ENCODE measurements at regions not wholly inside any gene's neighbourhood (a gene's known extent, or its start where the extent isn't known, plus 50 kb on each side); places are given as distances from the start of the nearest gene placed in this dataset.

DNA sequence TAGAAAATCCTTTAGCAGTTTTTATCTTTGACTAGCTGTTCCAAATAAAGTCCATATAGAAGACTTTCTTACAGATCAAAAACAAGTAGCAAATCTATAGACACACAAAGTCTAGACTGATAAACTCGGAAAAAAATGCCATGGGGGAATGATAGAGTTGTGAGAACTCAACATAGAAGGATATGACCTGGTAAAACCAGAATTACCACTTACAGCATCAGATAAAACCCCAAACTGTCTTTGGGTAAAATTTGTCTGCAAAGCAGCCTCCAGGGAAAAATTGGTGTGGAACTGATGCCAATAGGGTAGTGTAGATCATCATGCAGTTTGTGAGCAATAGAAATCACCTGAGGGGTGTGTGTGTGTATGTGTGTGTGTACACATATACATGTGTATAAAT is 579.1 kb downstream of the SPOCK3 start:
- no peaks in the 10 kb centered on the region for H3K27me3 Mint-ChIP-seq (ENCODE audit: insufficient read depth)
- no peaks in the 10 kb centered on the region for H3K4me1 Mint-ChIP-seq (ENCODE audit: low read depth)
- H3K9me3 Mint-ChIP-seq = no peaks in the 10 kb centered on the region
- no peak overlapping the region for H3K4me3 Mint-ChIP-seq
- no peak overlapping the region for H3K27ac Mint-ChIP-seq
- H3K36me3 Mint-ChIP-seq (ENCODE audit: low read depth) = no peaks in the 10 kb centered on the region
- intact Hi-C loops (cut with micrococcal nuclease) = no loop called here
- no peak for DNase-seq (ENCODE audit: low spot score)

DNA sequence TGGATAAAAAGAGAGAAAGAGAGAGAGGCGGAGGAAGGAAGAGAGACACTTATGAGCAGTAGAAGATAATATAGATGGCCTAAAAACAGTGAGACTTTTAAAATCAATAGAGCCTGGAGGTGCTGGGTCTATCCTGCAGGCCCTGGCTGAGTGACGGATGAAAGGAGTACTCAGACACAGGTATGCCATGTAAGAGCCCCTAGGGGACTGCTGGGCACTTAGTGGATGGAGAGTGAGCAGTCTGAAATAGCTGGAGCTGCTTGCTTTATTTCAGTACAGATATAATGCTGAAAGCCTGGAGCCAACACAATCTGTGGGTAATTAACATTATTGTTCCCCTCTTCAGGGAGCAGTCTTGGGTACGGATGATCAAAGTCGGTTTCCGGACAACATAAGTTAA is 578.6 kb downstream of the SPOCK3 start:
- H3K4me3 Mint-ChIP-seq = no peak overlapping the region

GRCh38 chr4:166657261-166657660 is 577.0 kb downstream of the SPOCK3 start:
- Mint-ChIP-seq H3K4me1 (ENCODE audit: low read depth) (no peaks in the 10 kb centered on the region), H3K27ac (no peak overlapping the region), H3K4me3 (no peak overlapping the region), H3K27me3 (ENCODE audit: insufficient read depth) (no peaks in the 10 kb centered on the region), H3K9me3 (no peaks in the 10 kb centered on the region), H3K36me3 (ENCODE audit: low read depth) (no peaks in the 10 kb centered on the region)
- intact Hi-C loops (cut with micrococcal nuclease) = no loop called here
- DNase-seq (ENCODE audit: low spot score) = no peak

More for the DNA sequence above, 578.6 kb downstream of the SPOCK3 start:
- no peaks in the 10 kb centered on the region for H3K27me3 Mint-ChIP-seq (ENCODE audit: insufficient read depth)
- intact Hi-C loops (cut with micrococcal nuclease) = no loop called here
- DNase-seq (ENCODE audit: low spot score) = no peak
- H3K36me3 Mint-ChIP-seq (ENCODE audit: low read depth) = no peaks in the 10 kb centered on the region
- H3K27ac Mint-ChIP-seq = no peak overlapping the region
- no peaks in the 10 kb centered on the region for H3K9me3 Mint-ChIP-seq
- H3K4me1 Mint-ChIP-seq (ENCODE audit: low read depth) = no peaks in the 10 kb centered on the region

DNA sequence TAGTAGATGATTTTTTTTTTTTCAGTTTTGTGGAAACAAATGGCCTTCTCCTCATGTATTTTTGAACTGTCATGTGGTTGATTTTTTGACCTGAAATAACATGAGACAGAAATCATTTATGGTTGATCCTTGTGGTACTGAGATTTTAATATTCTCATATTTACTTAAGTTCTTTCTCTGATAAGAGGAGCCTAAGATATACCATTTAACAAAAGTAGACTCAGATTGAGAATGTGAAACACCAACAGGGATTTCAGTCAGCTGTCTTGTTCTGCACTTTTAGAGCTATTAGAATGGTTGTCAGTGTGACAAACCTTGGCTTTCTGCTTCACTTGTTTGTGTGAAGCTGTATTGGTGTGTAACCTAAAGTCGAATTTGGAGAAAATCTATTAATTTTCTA is 575.7 kb downstream of the SPOCK3 start:
- Mint-ChIP-seq H3K4me1 (ENCODE audit: low read depth) (no peaks in the 10 kb centered on the region), H3K4me3 (no peak overlapping the region), H3K27me3 (ENCODE audit: insufficient read depth) (no peaks in the 10 kb centered on the region), H3K27ac (no peak overlapping the region), H3K36me3 (ENCODE audit: low read depth) (no peaks in the 10 kb centered on the region), H3K9me3 (no peaks in the 10 kb centered on the region)
- DNase-seq (ENCODE audit: low spot score) = no peak
- intact Hi-C loops (cut with micrococcal nuclease) = no loop called here

GRCh38 chr4:166662266-166662843 is 571.9 kb downstream of the SPOCK3 start:
- Mint-ChIP-seq H3K4me1 (ENCODE audit: low read depth) (no peaks in the 10 kb centered on the region), H3K27ac (no peak overlapping the region), H3K27me3 (ENCODE audit: insufficient read depth) (no peaks in the 10 kb centered on the region), H3K36me3 (ENCODE audit: low read depth) (no peaks in the 10 kb centered on the region), H3K4me3 (no peak overlapping the region), H3K9me3 (no peaks in the 10 kb centered on the region)
- no peak for DNase-seq (ENCODE audit: low spot score)
- intact Hi-C loops (cut with micrococcal nuclease) = no loop called here

GRCh38 chr4:166670341-166670740 is 564.0 kb downstream of the SPOCK3 start:
- DNase-seq (ENCODE audit: low spot score) = no peak
- intact Hi-C loops (cut with micrococcal nuclease) = no loop called here
- Mint-ChIP-seq H3K9me3 (no peaks in the 10 kb centered on the region), H3K36me3 (ENCODE audit: low read depth) (no peaks in the 10 kb centered on the region), H3K27ac (no peak overlapping the region), H3K27me3 (ENCODE audit: insufficient read depth) (no peaks in the 10 kb centered on the region), H3K4me1 (ENCODE audit: low read depth) (no peaks in the 10 kb centered on the region), H3K4me3 (no peak overlapping the region)

DNA sequence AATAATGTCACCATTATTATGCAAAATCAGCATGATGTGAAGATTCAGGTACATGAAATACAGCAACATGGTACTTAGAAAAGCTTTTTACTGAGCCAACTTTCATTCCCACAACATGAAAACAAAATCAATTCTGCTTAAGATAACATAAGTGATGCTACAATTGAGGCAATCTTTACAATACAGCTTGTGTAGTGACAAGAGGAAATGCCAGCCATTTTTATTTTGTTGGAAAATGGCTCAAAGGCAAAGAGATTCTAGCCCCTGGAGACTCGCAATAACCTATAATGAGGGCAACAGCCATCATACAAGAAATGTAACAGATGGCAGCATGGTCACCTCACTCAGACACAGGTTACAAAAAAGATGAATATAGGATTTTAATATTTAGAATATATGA is 560.4 kb downstream of the SPOCK3 start:
- H3K27ac Mint-ChIP-seq = no peak overlapping the region
- DNase-seq (ENCODE audit: low spot score) = no peak
- H3K4me3 Mint-ChIP-seq = no peak overlapping the region
- no peaks in the 10 kb centered on the region for H3K36me3 Mint-ChIP-seq (ENCODE audit: low read depth)
- H3K4me1 Mint-ChIP-seq (ENCODE audit: low read depth) = no peaks in the 10 kb centered on the region
- intact Hi-C loops (cut with micrococcal nuclease) = no loop called here
- no peaks in the 10 kb centered on the region for H3K9me3 Mint-ChIP-seq
- H3K27me3 Mint-ChIP-seq (ENCODE audit: insufficient read depth) = no peaks in the 10 kb centered on the region

GRCh38 chr4:166675411-166675810 is 558.9 kb downstream of the SPOCK3 start:
- intact Hi-C loops (cut with micrococcal nuclease) = no loop called here
- H3K27ac Mint-ChIP-seq = no peak overlapping the region
- H3K36me3 Mint-ChIP-seq (ENCODE audit: low read depth) = no peaks in the 10 kb centered on the region
- H3K4me3 Mint-ChIP-seq = no peak overlapping the region
- no peaks in the 10 kb centered on the region for H3K4me1 Mint-ChIP-seq (ENCODE audit: low read depth)
- no peaks in the 10 kb centered on the region for H3K27me3 Mint-ChIP-seq (ENCODE audit: insufficient read depth)
- no peak for DNase-seq (ENCODE audit: low spot score)
- H3K9me3 Mint-ChIP-seq = peaks cover 3% of the 10 kb centered on the region

DNA sequence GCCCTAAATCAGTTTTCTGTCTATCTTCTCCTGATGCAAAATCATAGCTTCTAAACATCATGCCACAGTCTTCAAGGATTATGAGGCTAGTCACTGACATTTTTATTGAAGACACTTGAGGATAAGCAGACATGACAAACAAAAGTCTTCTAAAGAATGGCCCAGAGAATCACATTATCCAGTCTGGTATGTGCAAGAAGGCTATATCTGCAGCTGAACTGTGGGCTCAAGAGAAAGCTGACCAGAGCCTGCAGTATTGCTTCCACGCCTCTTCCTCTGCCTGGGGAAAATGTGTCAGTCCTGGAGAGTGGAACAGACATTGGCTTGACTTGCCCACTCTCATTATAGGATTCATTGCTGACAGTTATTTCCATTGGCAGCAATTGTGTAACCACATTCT is 553.5 kb downstream of the SPOCK3 start:
- Mint-ChIP-seq H3K27ac (no peak overlapping the region), H3K4me3 (no peak overlapping the region), H3K27me3 (ENCODE audit: insufficient read depth) (no peaks in the 10 kb centered on the region), H3K36me3 (ENCODE audit: low read depth) (no peaks in the 10 kb centered on the region), H3K9me3 (peaks cover 3% of the 10 kb centered on the region), H3K4me1 (ENCODE audit: low read depth) (no peaks in the 10 kb centered on the region)
- no peak for DNase-seq (ENCODE audit: low spot score)
- intact Hi-C loops (cut with micrococcal nuclease) = no loop called here

DNA sequence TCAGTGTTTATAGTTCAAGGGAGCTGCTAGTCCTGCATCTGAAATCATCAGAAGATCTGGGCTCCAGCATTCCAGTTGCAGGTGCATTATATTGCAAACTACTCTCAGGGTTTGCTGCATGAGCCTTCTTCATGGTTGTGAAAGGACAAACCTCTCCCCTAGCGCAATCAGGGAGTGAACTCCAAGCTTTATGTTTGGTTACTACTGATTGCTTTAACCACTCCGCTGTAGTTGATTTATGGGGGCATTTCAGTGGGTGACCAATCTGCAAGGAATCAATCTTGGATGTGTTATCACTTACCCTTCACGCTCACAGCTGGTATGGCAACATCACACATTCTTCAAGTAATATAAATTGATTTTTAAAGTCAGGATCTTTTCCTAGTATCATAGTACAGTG is 552.1 kb downstream of the SPOCK3 start:
- H3K27ac Mint-ChIP-seq = no peak overlapping the region
- no peaks in the 10 kb centered on the region for H3K36me3 Mint-ChIP-seq (ENCODE audit: low read depth)
- no peak for DNase-seq (ENCODE audit: low spot score)
- peaks cover 3% of the 10 kb centered on the region for H3K9me3 Mint-ChIP-seq
- H3K27me3 Mint-ChIP-seq (ENCODE audit: insufficient read depth) = peaks cover 1% of the 10 kb centered on the region
- intact Hi-C loops (cut with micrococcal nuclease) = no loop called here
- H3K4me1 Mint-ChIP-seq (ENCODE audit: low read depth) = no peaks in the 10 kb centered on the region
- no peak overlapping the region for H3K4me3 Mint-ChIP-seq
